Loucy (cell line): ENCODE measurements at regions not wholly inside any gene's neighbourhood (a gene's known extent, or its start where the extent isn't known, plus 50 kb on each side); places are given as distances from the start of the nearest gene placed in this dataset.

Experiments used
- H2AFZ ChIP-seq: fragments of 200-600 bp; sonication (generic); 2 replicates; pipeline ENCODE4 v1.6.0; 2016; ENCODE audit warnings: antibody characterized with exemption, mild to moderate bottlenecking, low read length, moderate library complexity
- H3F3A ChIP-seq: fragments of 200-600 bp; 2 replicates; pipeline ENCODE4 v1.6.0; 2016; ENCODE audit warnings: antibody characterized with exemption, low read depth, mild to moderate bottlenecking
- H3K27me3 ChIP-seq: fragments of 200-600 bp; sonication (generic); 2 replicates; pipeline ENCODE4 v1.6.1; 2014; ENCODE audit warnings: low read length, mild to moderate bottlenecking; ENCODE audit not compliant: insufficient read depth, poor library complexity, severe bottlenecking
- H3K36me3 ChIP-seq: fragments of 200-600 bp; sonication (generic); 2 replicates; pipeline ENCODE4 v1.6.1; 2016; ENCODE audit warnings: low read length; ENCODE audit not compliant: insufficient read depth
- H3K4me1 ChIP-seq: fragments of 200-600 bp; sonication (generic); 2 replicates; pipeline ENCODE4 v1.5.1; 2014; ENCODE audit warnings: low read length, mild to moderate bottlenecking; ENCODE audit not compliant: insufficient read depth, poor library complexity, severe bottlenecking
- H3K4me2 ChIP-seq: fragments of 200-600 bp; sonication (generic); 2 replicates; pipeline ENCODE4 v1.6.0; 2014; ENCODE audit warnings: antibody characterized with exemption, low read length, low read depth, mild to moderate bottlenecking; ENCODE audit not compliant: poor library complexity, severe bottlenecking
- H3K4me3 ChIP-seq: fragments of 200-600 bp; sonication (generic); 2 replicates; pipeline ENCODE4 v1.5.1; 2014; ENCODE audit warnings: low read length, mild to moderate bottlenecking, mixed read lengths; ENCODE audit not compliant: poor library complexity, severe bottlenecking
- H3K79me2 ChIP-seq: fragments of 200-600 bp; sonication (generic); 2 replicates; pipeline ENCODE4 v1.6.1; 2014; ENCODE audit warnings: low read length; ENCODE audit not compliant: insufficient read depth
- H3K9ac ChIP-seq: fragments of 200-600 bp; sonication (generic); 2 replicates; pipeline ENCODE4 v1.6.0; 2014; ENCODE audit warnings: mild to moderate bottlenecking, low read depth, low read length, moderate library complexity; ENCODE audit not compliant: poor library complexity, severe bottlenecking
- H3K9me2 ChIP-seq: fragments of 200-600 bp; sonication (generic); replicated peaks from 2 replicates; pipeline ENCODE4 v1.6.1; 2016; ENCODE audit warnings: low read depth, low read length, mixed read lengths
- H3K9me3 ChIP-seq: fragments of 200-600 bp; sonication (generic); 2 replicates; pipeline ENCODE4 v1.6.1; 2014; ENCODE audit warnings: mild to moderate bottlenecking, antibody characterized with exemption, low read length, low read depth; ENCODE audit not compliant: insufficient read depth
- H4K20me1 ChIP-seq: fragments of 200-600 bp; sonication (generic); 2 replicates; pipeline ENCODE4 v1.6.0; 2014; ENCODE audit warnings: antibody characterized with exemption, low read length, mild to moderate bottlenecking; ENCODE audit not compliant: insufficient read depth, poor library complexity, severe bottlenecking
- CTCF ChIP-seq: fragments of 200-600 bp; sonication (generic); conservative IDR thresholded peaks from 2 replicates; pipeline ENCODE4 v1.5.1; 2014; ENCODE audit warnings: mild to moderate bottlenecking, antibody characterized with exemption, low read length
- EZH2phosphoT487 ChIP-seq: fragments of 200-600 bp; IDR thresholded peaks from 2 replicates; pipeline ENCODE4 v1.6.1; 2018; ENCODE audit warnings: antibody characterized with exemption, mild to moderate bottlenecking, moderate library complexity, borderline replicate concordance

GRCh38 chr6:63464060-63464459 lies 108.2 kb upstream of the LOC128125822 start:
- H3F3A ChIP-seq = no peaks in the 10 kb centered on the region
- no peaks in the 10 kb centered on the region for H3K79me2 ChIP-seq
- H3K4me1 ChIP-seq = no peaks in the 10 kb centered on the region
- no peaks in the 10 kb centered on the region for H3K27me3 ChIP-seq
- H3K9me2 ChIP-seq = no peaks in the 10 kb centered on the region
- TF ChIP-seq EZH2phosphoT487 = no peak
- TF ChIP-seq CTCF = no peak
- H4K20me1 ChIP-seq = no peaks in the 10 kb centered on the region
- no peak overlapping the region for H2AFZ ChIP-seq
- no peaks in the 10 kb centered on the region for H3K36me3 ChIP-seq
- no peak overlapping the region for H3K4me3 ChIP-seq
- H3K4me2 ChIP-seq = no peak overlapping the region
- no peak overlapping the region for H3K9ac ChIP-seq
- H3K9me3 ChIP-seq = no peaks in the 10 kb centered on the region

GRCh38 chr6:63465750-63466149 lies 106.5 kb upstream of the LOC128125822 start:
- no peaks in the 10 kb centered on the region for H3K9me2 ChIP-seq
- no peaks in the 10 kb centered on the region for H3K36me3 ChIP-seq
- H4K20me1 ChIP-seq = no peaks in the 10 kb centered on the region
- no peak overlapping the region for H3K9ac ChIP-seq
- no peaks in the 10 kb centered on the region for H3K9me3 ChIP-seq
- no peaks in the 10 kb centered on the region for H3K27me3 ChIP-seq
- no peak overlapping the region for H3K4me2 ChIP-seq
- H3K4me3 ChIP-seq = no peak overlapping the region
- no peaks in the 10 kb centered on the region for H3K4me1 ChIP-seq
- TF ChIP-seq CTCF (no peak), EZH2phosphoT487 (no peak)
- H3F3A ChIP-seq = no peaks in the 10 kb centered on the region
- H3K79me2 ChIP-seq = no peaks in the 10 kb centered on the region
- no peak overlapping the region for H2AFZ ChIP-seq

- Histone ChIP-seq H3K36me3 (no peaks in the 10 kb centered on the region), H3K9me2 (no peaks in the 10 kb centered on the region), H3F3A (no peaks in the 10 kb centered on the region), H2AFZ (no peak overlapping the region), H3K4me3 (no peak overlapping the region), H3K9ac (no peak overlapping the region), H3K4me2 (no peak overlapping the region), H4K20me1 (no peaks in the 10 kb centered on the region), H3K27me3 (no peaks in the 10 kb centered on the region), H3K9me3 (no peaks in the 10 kb centered on the region), H3K79me2 (no peaks in the 10 kb centered on the region), H3K4me1 (no peaks in the 10 kb centered on the region)
- TF ChIP-seq CTCF (no peak), EZH2phosphoT487 (no peak)
These were observed 106.0 kb upstream of the LOC128125822 start for GRCh38 chr6:63466242-63466733.
